ENCODE measurements at regions not wholly inside any gene's neighbourhood (a gene's known extent, or its start where the extent isn't known, plus 50 kb on each side); places are given as distances from the start of the nearest gene placed in this dataset.

- ChIA-PET CTCF (no interaction called here), POLR2A (no interaction called here)
These were observed 69.8 kb upstream of the ANKFN1 start for GRCh38 chr17:56083475-56083874.

GRCh38 chr17:56085576-56086267 is 67.6 kb upstream of the ANKFN1 start:
- POLR2A ChIA-PET = no interaction called here

GRCh38 chr17:56087199-56087598 is 66.1 kb upstream of the ANKFN1 start:
- ChIA-PET CTCF (no interaction called here), POLR2A (no interaction called here)

More at GRCh38 chr17:56085576-56086267, 67.6 kb upstream of the ANKFN1 start:
- CTCF ChIA-PET = no interaction called here

GRCh38 chr17:56096026-56096810 is 57.1 kb upstream of the ANKFN1 start:
- CTCF ChIA-PET = no interaction called here
- POLR2A ChIA-PET = no interaction called here

GRCh38 chr17:56098746-56099145 is 54.5 kb upstream of the ANKFN1 start:
- ChIA-PET POLR2A (no interaction called here), CTCF (no interaction called here)

GRCh38 chr17:56099649-56100048 is 53.6 kb upstream of the ANKFN1 start:
- ChIA-PET POLR2A (no interaction called here), CTCF (no interaction called here)
